Nephron progenitor cell (in vitro differentiated cells): ENCODE measurements at regions not wholly inside any gene's neighbourhood (a gene's known extent, or its start where the extent isn't known, plus 50 kb on each side); places are given as distances from the start of the nearest gene placed in this dataset.

Source experiments
- DNase-seq: peaks from one replicate; pipeline ENCODE4 v3.0.0; 2021
- H3K27ac Mint-ChIP-seq: 2 replicates; pipeline ENCODE4 v1.8.0; 2021; ENCODE audit warnings: mild to moderate bottlenecking, moderate library complexity, mixed read lengths
- H3K27me3 Mint-ChIP-seq: 2 replicates; pipeline ENCODE4 v1.8.0; 2021; ENCODE audit warnings: mild to moderate bottlenecking, low read depth, mixed read lengths; ENCODE audit not compliant: poor library complexity
- H3K36me3 Mint-ChIP-seq: 2 replicates; pipeline ENCODE4 v1.8.0; 2021; ENCODE audit warnings: low read depth, mixed read lengths
- H3K4me1 Mint-ChIP-seq: 2 replicates; pipeline ENCODE4 v1.8.0; 2021; ENCODE audit warnings: mixed read lengths
- H3K4me3 Mint-ChIP-seq: 2 replicates; pipeline ENCODE4 v1.8.0; 2021; ENCODE audit warnings: mild to moderate bottlenecking, moderate library complexity, mixed read lengths
- H3K9me3 Mint-ChIP-seq: 2 replicates; pipeline ENCODE4 v1.8.0; 2021; ENCODE audit warnings: mild to moderate bottlenecking, moderate library complexity, mixed read lengths
- TF ChIP-seq, protein P1 (sequence below): fragments of 200-600 bp; sonication (generic); IDR thresholded peaks from 2 replicates; pipeline ENCODE4 v1.5.0; 2021; ENCODE audit warnings: antibody characterized with exemption

DNA sequence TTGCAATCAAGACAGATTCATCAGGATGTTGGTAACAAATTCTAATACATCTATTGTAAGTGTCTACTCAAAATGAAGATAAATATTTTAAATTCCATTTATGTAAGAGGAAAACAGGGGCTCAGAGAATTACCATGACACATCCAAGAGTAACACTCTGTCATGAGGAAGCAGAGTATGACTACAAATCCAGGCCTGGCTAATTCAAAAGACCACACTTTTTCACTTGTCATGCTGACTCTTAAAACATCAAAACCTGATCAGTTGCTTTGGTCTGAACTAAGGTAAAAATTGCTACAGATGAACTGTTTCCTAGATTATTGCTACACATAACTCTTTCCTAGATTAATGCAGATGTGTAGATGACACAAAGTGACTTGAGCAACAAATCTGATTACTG, 880.6 kb downstream of the TSN start:
- Mint-ChIP-seq H3K27me3 (peaks cover 5% of the 10 kb centered on the region), H3K9me3 (no peaks in the 10 kb centered on the region), H3K4me1 (peaks cover 20% of the 10 kb centered on the region), H3K27ac (no peak overlapping the region), H3K4me3 (no peak overlapping the region), H3K36me3 (no peaks in the 10 kb centered on the region)
- no peak for DNase-seq
- TF ChIP-seq, protein P1, sequence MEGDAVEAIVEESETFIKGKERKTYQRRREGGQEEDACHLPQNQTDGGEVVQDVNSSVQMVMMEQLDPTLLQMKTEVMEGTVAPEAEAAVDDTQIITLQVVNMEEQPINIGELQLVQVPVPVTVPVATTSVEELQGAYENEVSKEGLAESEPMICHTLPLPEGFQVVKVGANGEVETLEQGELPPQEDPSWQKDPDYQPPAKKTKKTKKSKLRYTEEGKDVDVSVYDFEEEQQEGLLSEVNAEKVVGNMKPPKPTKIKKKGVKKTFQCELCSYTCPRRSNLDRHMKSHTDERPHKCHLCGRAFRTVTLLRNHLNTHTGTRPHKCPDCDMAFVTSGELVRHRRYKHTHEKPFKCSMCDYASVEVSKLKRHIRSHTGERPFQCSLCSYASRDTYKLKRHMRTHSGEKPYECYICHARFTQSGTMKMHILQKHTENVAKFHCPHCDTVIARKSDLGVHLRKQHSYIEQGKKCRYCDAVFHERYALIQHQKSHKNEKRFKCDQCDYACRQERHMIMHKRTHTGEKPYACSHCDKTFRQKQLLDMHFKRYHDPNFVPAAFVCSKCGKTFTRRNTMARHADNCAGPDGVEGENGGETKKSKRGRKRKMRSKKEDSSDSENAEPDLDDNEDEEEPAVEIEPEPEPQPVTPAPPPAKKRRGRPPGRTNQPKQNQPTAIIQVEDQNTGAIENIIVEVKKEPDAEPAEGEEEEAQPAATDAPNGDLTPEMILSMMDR, result no peak

DNA sequence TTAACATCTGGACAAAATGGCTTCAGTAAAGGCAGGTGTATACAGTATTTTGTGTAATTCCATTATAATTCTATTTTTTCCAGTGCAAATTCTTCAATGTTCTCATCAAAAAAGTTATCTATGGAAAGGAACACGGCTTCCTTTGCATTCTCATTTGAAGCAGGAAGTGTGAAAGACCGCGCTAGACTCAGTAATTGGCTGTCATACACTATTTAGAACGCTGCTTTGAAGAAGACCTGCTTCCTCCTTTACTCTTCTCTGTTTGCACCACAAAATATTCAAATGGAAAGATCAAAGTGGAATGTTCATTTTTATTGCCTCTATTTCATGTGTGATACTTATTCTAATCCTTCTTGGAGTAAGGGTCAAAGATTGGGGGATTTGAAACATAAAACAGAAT, 883.7 kb downstream of the TSN start:
- H3K27me3 Mint-ChIP-seq, result peaks cover 5% of the 10 kb centered on the region
- H3K36me3 Mint-ChIP-seq, result no peaks in the 10 kb centered on the region
- H3K4me3 Mint-ChIP-seq, result no peak overlapping the region
- no peaks in the 10 kb centered on the region for H3K9me3 Mint-ChIP-seq
- peaks cover 18% of the 10 kb centered on the region for H3K4me1 Mint-ChIP-seq
- no peak overlapping the region for H3K27ac Mint-ChIP-seq
- DNase-seq, result no peak
- TF ChIP-seq, protein P1, result no peak

DNA sequence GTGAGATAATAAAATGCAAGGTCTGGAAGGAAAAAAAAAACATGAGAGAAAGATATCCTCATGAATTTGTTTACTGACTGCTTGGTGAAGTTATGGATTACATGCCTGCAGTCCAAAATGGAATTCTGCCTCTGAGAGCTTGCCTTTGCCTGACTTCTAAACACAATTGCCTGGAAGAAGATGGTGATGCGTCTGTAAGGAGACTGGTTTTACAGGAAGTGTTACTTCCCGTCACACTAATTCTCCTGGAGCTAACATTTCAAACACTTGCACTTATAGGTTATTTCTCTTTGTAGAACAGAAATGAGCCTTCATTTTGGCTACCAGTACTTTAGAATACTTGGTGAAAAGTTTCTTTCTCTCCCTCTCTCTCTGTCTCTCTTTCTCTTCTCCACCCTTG, 884.3 kb downstream of the TSN start:
- peaks cover 14% of the 10 kb centered on the region for H3K4me1 Mint-ChIP-seq
- H3K27ac Mint-ChIP-seq, result no peak overlapping the region

DNA sequence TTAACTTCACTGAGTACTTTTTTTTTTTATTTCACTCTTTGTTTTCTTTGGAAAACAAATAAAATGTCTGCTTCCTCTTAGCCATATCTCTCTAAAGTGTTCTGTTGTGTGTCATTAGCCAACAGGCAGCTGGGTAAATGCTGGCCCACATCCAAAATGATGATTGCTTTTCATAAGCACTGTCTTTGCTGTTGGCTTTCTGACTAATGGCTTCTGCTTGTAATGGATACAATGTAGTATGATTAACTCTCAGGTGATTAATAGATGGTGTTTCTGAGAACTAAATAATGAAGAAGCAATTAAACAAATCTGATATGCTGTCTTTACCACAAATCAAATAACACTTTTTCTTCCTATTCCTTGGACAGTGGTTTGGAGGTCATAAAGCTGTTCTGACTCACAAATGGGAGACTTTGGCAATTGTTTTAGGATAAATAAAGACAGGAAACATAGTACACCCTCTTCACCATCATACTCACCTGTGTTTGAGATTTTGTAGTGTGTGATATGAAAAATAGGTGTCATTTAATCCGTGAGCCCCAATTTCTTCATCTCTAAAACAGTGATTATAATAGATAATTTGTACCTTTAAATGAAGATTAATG, 888.4 kb downstream of the TSN start:
- Mint-ChIP-seq H3K27ac (no peak overlapping the region), H3K9me3 (no peaks in the 10 kb centered on the region), H3K4me3 (no peak overlapping the region), H3K36me3 (no peaks in the 10 kb centered on the region), H3K4me1 (peaks cover 7% of the 10 kb centered on the region), H3K27me3 (no peaks in the 10 kb centered on the region)
- no peak for DNase-seq
- TF ChIP-seq, protein P1, result no peak

More for the DNA sequence above, 884.3 kb downstream of the TSN start:
- TF ChIP-seq, protein P1, result no peak
- no peaks in the 10 kb centered on the region for H3K9me3 Mint-ChIP-seq
- peaks cover 5% of the 10 kb centered on the region for H3K27me3 Mint-ChIP-seq
- H3K36me3 Mint-ChIP-seq, result no peaks in the 10 kb centered on the region
- DNase-seq, result no peak
- no peak overlapping the region for H3K4me3 Mint-ChIP-seq

DNA sequence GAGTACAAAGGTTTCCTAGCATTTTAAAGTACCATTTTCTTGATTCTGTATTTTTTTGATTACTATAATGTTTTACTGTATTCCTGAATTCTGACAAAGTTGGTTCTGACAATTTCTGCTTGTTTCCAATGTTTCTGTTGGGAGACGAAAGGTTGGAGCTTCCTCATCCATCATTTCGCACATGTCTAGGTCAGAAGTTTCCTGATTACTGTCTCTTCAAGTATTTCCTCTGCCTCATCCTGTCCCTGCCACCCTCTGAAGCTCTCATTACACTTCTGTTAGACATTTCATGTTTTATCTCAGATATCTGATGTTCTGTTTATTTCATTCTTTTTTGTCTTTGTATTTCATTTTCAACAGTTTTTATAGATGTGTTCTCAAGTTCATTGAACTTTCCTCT, 895.8 kb downstream of the TSN start:
- Mint-ChIP-seq H3K27me3 (no peaks in the 10 kb centered on the region), H3K9me3 (no peaks in the 10 kb centered on the region), H3K36me3 (no peaks in the 10 kb centered on the region), H3K27ac (no peak overlapping the region), H3K4me1 (no peaks in the 10 kb centered on the region), H3K4me3 (no peak overlapping the region)
- no peak for DNase-seq
- TF ChIP-seq, protein P1, result no peak

DNA sequence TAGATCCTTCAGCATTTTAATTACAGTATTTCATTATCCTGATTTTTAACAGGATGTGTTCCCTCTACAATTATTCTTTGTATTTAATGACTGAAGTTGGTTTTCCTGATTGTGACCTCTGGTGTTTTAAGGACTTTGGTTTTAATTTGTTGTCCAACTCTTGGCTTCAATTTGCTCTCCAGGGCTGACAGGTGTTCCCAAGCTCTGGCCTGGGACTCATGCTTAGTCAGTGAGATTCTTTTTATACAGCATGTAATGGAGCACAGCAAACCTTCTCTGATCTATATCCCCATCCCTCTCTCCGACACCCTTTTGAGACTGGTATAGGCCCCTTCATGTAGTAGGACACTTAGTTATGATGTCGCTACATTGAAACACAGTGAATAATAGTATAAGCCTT, 896.3 kb downstream of the TSN start:
- H3K4me1 Mint-ChIP-seq, result no peaks in the 10 kb centered on the region
- no peaks in the 10 kb centered on the region for H3K27me3 Mint-ChIP-seq
- no peaks in the 10 kb centered on the region for H3K9me3 Mint-ChIP-seq
- no peak overlapping the region for H3K27ac Mint-ChIP-seq
- H3K36me3 Mint-ChIP-seq, result no peaks in the 10 kb centered on the region
- DNase-seq, result no peak
- no peak overlapping the region for H3K4me3 Mint-ChIP-seq
- TF ChIP-seq, protein P1, result no peak
